ENCODE measurements at regions not wholly inside any gene's neighbourhood (a gene's known extent, or its start where the extent isn't known, plus 50 kb on each side); places are given as distances from the start of the nearest gene placed in this dataset.
"Not testable (repeated sequence)": the region's sequence is repeated elsewhere in the genome, so short reads cannot be mapped to it uniquely, and the experiment has no call there.

GRCh38 chr13:50292081-50292480 lies 276.8 kb downstream of the KCNRG start:
- no peaks in the 10 kb centered on the region for H3K27me3 ChIP-seq (ENCODE audit: control insufficient read depth, insufficient read depth, low read length)
- no peak overlapping the region for H3K9ac ChIP-seq (ENCODE audit: low read depth, low read length)
- H3K4me1 ChIP-seq (ENCODE audit: control insufficient read depth, insufficient read depth, low read length): peaks cover 3% of the 10 kb centered on the region
- no peak overlapping the region for H3K4me3 ChIP-seq (ENCODE audit: low read depth, low read length)
- H3K9me3 ChIP-seq (ENCODE audit: control insufficient read depth, insufficient read depth, low read length): no peaks in the 10 kb centered on the region
- H3K36me3 ChIP-seq (ENCODE audit: control insufficient read depth, insufficient read depth, low read length): no peaks in the 10 kb centered on the region

DNA sequence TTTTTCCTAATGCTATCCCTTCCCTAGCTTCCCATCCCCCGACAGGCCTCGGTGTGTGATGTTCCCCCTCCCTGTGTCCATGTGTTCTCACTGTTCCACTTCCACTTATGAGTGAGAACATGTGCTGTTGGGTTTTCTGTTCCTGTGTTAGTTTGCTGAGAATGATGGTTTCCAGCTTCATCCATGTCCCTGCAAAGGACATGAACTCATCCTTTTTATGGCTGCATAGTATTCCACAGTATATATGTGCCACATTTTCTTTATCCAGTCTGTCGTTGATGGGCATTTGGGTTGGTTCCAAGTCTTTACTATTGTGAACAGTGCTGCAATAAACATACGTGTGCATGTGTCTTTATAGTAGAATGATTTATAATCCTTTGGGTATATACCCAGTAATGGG lies 279.2 kb downstream of the KCNRG start:
- H3K27me3 ChIP-seq (ENCODE audit: control insufficient read depth, insufficient read depth, low read length); H3K36me3 ChIP-seq (ENCODE audit: control insufficient read depth, insufficient read depth, low read length); H3K9ac ChIP-seq (ENCODE audit: low read depth, low read length); H3K9me3 ChIP-seq (ENCODE audit: control insufficient read depth, insufficient read depth, low read length); H3K4me3 ChIP-seq (ENCODE audit: low read depth, low read length); H3K4me1 ChIP-seq (ENCODE audit: control insufficient read depth, insufficient read depth, low read length): not testable (repeated sequence)

- Histone ChIP-seq H3K4me3 (ENCODE audit: low read depth, low read length) (no peak overlapping the region), H3K9ac (ENCODE audit: low read depth, low read length) (no peak overlapping the region), H3K27me3 (ENCODE audit: control insufficient read depth, insufficient read depth, low read length) (no peaks in the 10 kb centered on the region), H3K36me3 (ENCODE audit: control insufficient read depth, insufficient read depth, low read length) (no peaks in the 10 kb centered on the region), H3K4me1 (ENCODE audit: control insufficient read depth, insufficient read depth, low read length) (no peaks in the 10 kb centered on the region), H3K9me3 (ENCODE audit: control insufficient read depth, insufficient read depth, low read length) (no peaks in the 10 kb centered on the region)
These were observed 284.5 kb downstream of the KCNRG start for GRCh38 chr13:50299546-50300249.

DNA sequence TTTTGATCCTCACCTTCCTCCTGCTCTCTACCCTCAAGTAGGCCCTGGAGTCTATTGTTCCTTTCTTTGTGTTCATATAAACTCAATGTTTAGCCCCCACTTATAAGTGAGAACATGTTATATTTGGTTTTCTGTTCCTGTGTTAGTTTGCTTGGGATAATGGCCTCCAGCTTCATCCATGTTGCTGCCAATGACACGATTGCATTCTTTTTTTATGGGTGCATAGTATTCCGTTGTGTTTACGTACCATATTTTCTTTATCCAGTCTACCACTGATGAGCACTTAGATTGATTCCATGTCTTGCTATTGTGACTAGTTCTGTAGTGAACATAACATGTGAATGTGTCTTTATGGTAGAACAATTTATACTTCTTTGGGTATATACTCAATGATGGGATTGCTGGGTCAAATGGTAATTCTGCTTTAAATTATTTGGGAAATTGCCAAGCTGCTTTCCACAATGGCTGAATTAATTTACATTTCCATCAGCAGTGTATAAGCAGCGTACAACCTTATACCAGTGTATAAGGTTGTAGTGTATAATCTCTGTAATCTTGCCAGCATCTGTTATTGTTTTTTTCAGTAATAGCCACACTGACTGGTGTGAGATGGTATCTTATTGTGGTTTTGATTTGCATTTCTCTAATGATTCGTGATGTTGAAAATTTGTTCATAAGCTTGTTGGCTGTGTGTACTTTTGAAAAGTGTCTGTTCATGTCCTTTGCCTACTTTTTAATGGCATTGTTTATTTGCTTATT lies 288.9 kb downstream of the KCNRG start:
- H3K27me3 ChIP-seq (ENCODE audit: control insufficient read depth, insufficient read depth, low read length): no peaks in the 10 kb centered on the region
- no peaks in the 10 kb centered on the region for H3K36me3 ChIP-seq (ENCODE audit: control insufficient read depth, insufficient read depth, low read length)
- no peaks in the 10 kb centered on the region for H3K4me1 ChIP-seq (ENCODE audit: control insufficient read depth, insufficient read depth, low read length)
- no peak overlapping the region for H3K9ac ChIP-seq (ENCODE audit: low read depth, low read length)
- H3K9me3 ChIP-seq (ENCODE audit: control insufficient read depth, insufficient read depth, low read length): no peaks in the 10 kb centered on the region
- no peak overlapping the region for H3K4me3 ChIP-seq (ENCODE audit: low read depth, low read length)

DNA sequence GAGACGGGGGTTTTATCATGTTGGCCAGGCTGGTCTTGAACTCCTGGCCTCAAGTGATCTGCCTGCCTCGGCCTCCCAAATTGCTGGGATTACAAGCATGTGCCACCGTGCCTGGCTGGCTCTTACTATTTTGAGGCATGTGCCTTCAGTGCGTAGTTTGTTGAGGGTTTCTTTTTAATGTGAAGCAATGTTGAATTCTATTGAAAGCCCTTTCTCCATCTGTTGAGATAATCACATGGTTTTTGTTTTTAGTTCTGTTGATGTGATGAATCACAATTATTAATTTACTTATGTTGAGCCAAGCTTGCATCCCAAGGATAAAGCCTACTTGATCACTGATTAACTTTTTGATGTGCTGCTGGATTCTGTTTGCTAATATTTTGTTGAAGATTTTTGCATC lies 290.9 kb downstream of the KCNRG start:
- Histone ChIP-seq H3K9me3 (ENCODE audit: control insufficient read depth, insufficient read depth, low read length) (no peaks in the 10 kb centered on the region), H3K36me3 (ENCODE audit: control insufficient read depth, insufficient read depth, low read length) (no peaks in the 10 kb centered on the region), H3K4me1 (ENCODE audit: control insufficient read depth, insufficient read depth, low read length) (peaks cover 7% of the 10 kb centered on the region), H3K9ac (ENCODE audit: low read depth, low read length) (no peak overlapping the region), H3K27me3 (ENCODE audit: control insufficient read depth, insufficient read depth, low read length) (no peaks in the 10 kb centered on the region), H3K4me3 (ENCODE audit: low read depth, low read length) (no peak overlapping the region)

- Histone ChIP-seq H3K4me3 (ENCODE audit: low read depth, low read length) (no peak overlapping the region), H3K36me3 (ENCODE audit: control insufficient read depth, insufficient read depth, low read length) (no peaks in the 10 kb centered on the region), H3K9ac (ENCODE audit: low read depth, low read length) (no peak overlapping the region), H3K4me1 (ENCODE audit: control insufficient read depth, insufficient read depth, low read length) (peaks cover 7% of the 10 kb centered on the region), H3K27me3 (ENCODE audit: control insufficient read depth, insufficient read depth, low read length) (no peaks in the 10 kb centered on the region), H3K9me3 (ENCODE audit: control insufficient read depth, insufficient read depth, low read length) (no peaks in the 10 kb centered on the region)
These were observed 294.1 kb downstream of the KCNRG start for GRCh38 chr13:50309318-50309717.

GRCh38 chr13:50309882-50310594 lies 294.8 kb downstream of the KCNRG start:
- H3K27me3 ChIP-seq (ENCODE audit: control insufficient read depth, insufficient read depth, low read length): no peaks in the 10 kb centered on the region
- H3K36me3 ChIP-seq (ENCODE audit: control insufficient read depth, insufficient read depth, low read length): no peaks in the 10 kb centered on the region
- H3K9me3 ChIP-seq (ENCODE audit: control insufficient read depth, insufficient read depth, low read length): no peaks in the 10 kb centered on the region
- no peak overlapping the region for H3K9ac ChIP-seq (ENCODE audit: low read depth, low read length)
- peaks cover 7% of the 10 kb centered on the region for H3K4me1 ChIP-seq (ENCODE audit: control insufficient read depth, insufficient read depth, low read length)
- no peak overlapping the region for H3K4me3 ChIP-seq (ENCODE audit: low read depth, low read length)

DNA sequence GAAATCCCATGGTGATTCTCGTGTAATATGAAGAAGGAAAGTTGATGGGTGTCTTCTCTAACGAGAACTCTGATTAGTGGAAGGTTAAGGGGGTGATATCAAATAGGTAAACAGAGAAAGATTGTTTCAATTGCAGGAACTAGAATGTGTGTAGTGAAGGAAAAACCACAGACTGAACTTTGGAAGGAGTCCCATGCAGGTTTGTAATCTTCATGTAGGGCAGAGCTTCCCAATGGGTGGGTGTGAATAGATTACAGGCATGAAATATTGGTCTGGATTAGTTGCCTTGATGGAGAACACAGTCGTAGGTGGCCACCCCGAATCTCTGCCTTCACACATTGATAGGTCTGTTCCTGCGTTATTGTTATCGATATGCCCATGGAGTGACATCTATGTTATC lies 295.5 kb downstream of the KCNRG start:
- Histone ChIP-seq H3K4me1 (ENCODE audit: control insufficient read depth, insufficient read depth, low read length) (peaks cover 7% of the 10 kb centered on the region), H3K4me3 (ENCODE audit: low read depth, low read length) (no peak overlapping the region), H3K36me3 (ENCODE audit: control insufficient read depth, insufficient read depth, low read length) (no peaks in the 10 kb centered on the region), H3K27me3 (ENCODE audit: control insufficient read depth, insufficient read depth, low read length) (no peaks in the 10 kb centered on the region), H3K9ac (ENCODE audit: low read depth, low read length) (no peak overlapping the region), H3K9me3 (ENCODE audit: control insufficient read depth, insufficient read depth, low read length) (no peaks in the 10 kb centered on the region)

- Histone ChIP-seq H3K4me1 (ENCODE audit: control insufficient read depth, insufficient read depth, low read length) (peaks cover 2% of the 10 kb centered on the region), H3K36me3 (ENCODE audit: control insufficient read depth, insufficient read depth, low read length) (no peaks in the 10 kb centered on the region), H3K9me3 (ENCODE audit: control insufficient read depth, insufficient read depth, low read length) (no peaks in the 10 kb centered on the region), H3K4me3 (ENCODE audit: low read depth, low read length) (no peak overlapping the region), H3K27me3 (ENCODE audit: control insufficient read depth, insufficient read depth, low read length) (no peaks in the 10 kb centered on the region), H3K9ac (ENCODE audit: low read depth, low read length) (no peak overlapping the region)
These were observed 303.6 kb downstream of the KCNRG start for GRCh38 chr13:50318887-50319286.

DNA sequence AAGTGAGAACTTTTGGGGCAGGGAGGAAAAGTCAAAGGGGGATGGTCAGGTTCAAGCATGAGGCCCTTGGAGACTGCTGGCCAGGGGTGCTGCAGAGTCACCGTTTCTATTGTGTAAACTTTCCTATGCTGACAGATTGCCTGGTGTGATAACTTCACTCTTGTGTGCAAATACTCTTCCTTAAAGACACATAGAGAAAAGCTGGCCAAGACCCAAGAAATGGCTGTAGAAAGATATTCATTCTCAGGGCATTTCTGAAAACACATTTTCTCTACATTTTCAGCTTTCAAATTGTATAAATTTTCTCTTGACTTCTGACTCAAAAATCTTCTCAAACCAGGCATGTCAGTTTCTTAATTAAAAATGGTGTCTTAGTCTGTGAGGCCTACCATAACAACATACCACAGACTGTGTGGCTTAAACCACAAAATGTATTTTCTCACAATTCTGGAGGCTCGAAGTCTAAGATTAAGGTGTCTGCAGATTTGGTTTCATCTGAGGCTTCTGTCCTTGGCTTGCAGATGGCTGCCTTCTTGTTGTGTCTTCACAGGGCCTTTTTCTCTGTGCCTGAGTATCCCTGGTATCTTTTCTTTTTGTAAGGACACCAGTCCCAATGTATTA lies 304.5 kb downstream of the KCNRG start:
- Histone ChIP-seq H3K27me3 (ENCODE audit: control insufficient read depth, insufficient read depth, low read length) (no peaks in the 10 kb centered on the region), H3K36me3 (ENCODE audit: control insufficient read depth, insufficient read depth, low read length) (no peaks in the 10 kb centered on the region), H3K4me3 (ENCODE audit: low read depth, low read length) (no peak overlapping the region), H3K9me3 (ENCODE audit: control insufficient read depth, insufficient read depth, low read length) (no peaks in the 10 kb centered on the region), H3K9ac (ENCODE audit: low read depth, low read length) (no peak overlapping the region), H3K4me1 (ENCODE audit: control insufficient read depth, insufficient read depth, low read length) (peaks cover 2% of the 10 kb centered on the region)

- H3K4me1 ChIP-seq (ENCODE audit: control insufficient read depth, insufficient read depth, low read length): peaks cover 2% of the 10 kb centered on the region
These were observed 305.1 kb downstream of the KCNRG start for GRCh38 chr13:50320271-50320862.

More at GRCh38 chr13:50320271-50320862, 305.1 kb downstream of the KCNRG start:
- Histone ChIP-seq H3K9ac (ENCODE audit: low read depth, low read length) (no peak overlapping the region), H3K4me3 (ENCODE audit: low read depth, low read length) (no peak overlapping the region), H3K9me3 (ENCODE audit: control insufficient read depth, insufficient read depth, low read length) (no peaks in the 10 kb centered on the region), H3K27me3 (ENCODE audit: control insufficient read depth, insufficient read depth, low read length) (no peaks in the 10 kb centered on the region), H3K36me3 (ENCODE audit: control insufficient read depth, insufficient read depth, low read length) (no peaks in the 10 kb centered on the region)

All from iPS-15b (cell line).